Suppressor macrophage (primary cell): ENCODE measurements at regions not wholly inside any gene's neighbourhood (a gene's known extent, or its start where the extent isn't known, plus 50 kb on each side); places are given as distances from the start of the nearest gene placed in this dataset.
A peak's percentile ranks its signal among the peaks of the same experiment; 100 is the strongest.
"Not testable (repeated sequence)": the region's sequence is repeated elsewhere in the genome, so short reads cannot be mapped to it uniquely, and the experiment has no call there.

Experiments
- DNase-seq, 4 experiments: peaks; one replicate each; pipeline ENCODE4 v3.0.0-alpha.2; 2020 to 2022

DNA sequence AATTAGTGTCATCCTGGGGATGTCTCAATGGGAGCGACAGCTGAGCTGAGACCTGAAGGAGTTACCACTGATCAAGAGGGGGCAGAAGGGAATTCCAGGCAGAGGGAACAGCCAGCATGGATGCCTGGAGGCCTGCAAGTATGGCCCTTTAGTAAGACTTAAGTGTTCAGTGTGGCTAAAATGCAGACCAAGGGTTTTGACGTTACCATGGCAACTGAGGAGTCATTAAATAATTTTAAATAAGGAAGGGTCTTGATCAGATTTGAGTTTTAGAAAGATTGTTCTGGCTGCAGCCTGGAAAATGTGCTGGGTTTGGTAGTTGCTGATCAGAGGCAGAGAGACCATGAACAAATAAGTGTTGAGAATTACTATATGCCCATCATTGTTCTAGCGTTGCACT, 285.5 kb downstream of the USP46 start:
- DNase-seq = no peak

DNA sequence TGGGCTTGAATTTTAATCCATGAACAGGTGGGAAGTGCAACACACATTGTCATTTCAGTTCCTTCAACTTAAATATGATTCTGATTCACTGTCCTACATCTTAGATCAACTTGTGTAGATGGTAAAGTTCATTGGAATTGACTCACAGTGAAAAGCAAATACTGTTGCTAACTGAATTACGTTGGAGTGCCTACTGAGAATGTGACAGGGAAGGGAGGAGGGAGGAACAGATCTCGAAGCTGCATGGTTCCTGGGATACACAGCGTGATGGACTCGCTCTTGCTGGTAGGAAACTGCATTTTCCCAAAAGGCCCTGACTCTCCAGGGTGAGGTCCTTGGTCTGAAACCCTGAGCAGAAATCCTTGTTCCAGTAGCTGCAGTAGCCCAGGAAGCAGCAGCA, 284.2 kb downstream of the USP46 start:
- DNase-seq = no peak

GRCh38 chr4:52376132-52376704, 282.9 kb downstream of the USP46 start:
- peak; percentile 12 to 55 (median 44) for DNase-seq

- no peak for DNase-seq
These were observed 281.5 kb downstream of the USP46 start for GRCh38 chr4:52377563-52377962.

DNA sequence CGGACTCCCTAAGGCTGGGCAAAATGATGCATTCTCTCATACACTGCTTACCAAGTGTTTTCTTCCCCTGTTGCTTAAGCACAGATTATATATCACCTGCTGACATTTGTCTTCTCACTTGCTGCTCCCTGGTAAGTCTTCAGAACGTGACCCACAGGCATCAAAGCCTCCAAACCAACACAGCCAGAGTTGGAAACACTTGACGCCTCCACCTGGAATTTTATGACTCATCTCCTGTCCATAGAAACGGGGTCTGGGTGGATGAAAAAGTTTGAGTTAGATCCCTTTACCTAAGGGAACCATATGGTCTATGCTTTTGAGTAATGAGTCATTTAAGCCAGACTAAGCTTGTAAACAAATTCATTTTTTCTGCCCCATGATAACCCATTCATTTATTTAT, 251.6 kb downstream of the USP46 start:
- DNase-seq = no peak

GRCh38 chr4:52408032-52408431, 251.1 kb downstream of the USP46 start:
- DNase-seq = no peak

GRCh38 chr4:52408471-52408870, 250.6 kb downstream of the USP46 start:
- no peak for DNase-seq

GRCh38 chr4:52409766-52410165, 249.3 kb downstream of the USP46 start:
- DNase-seq = not testable (repeated sequence)

DNA sequence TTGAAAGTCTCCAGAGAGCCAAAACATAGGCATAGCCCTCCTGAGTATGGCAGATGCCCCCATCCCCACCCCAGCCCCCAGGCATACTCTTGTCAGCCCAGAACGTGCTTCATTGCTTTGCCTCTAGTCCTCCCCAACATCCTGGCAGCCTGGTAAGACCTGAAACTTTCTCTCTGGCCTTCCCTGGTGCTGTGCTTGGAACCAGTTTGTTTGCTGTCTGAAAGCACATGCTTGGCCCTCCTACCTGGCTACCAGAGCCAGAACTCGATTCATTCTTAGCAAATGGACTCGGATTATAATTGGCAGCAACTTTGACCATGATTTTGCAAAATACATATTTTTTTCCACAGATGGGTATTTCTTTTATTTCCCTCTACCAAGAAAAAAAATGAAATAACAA, 248.1 kb downstream of the USP46 start:
- no peak for DNase-seq

DNA sequence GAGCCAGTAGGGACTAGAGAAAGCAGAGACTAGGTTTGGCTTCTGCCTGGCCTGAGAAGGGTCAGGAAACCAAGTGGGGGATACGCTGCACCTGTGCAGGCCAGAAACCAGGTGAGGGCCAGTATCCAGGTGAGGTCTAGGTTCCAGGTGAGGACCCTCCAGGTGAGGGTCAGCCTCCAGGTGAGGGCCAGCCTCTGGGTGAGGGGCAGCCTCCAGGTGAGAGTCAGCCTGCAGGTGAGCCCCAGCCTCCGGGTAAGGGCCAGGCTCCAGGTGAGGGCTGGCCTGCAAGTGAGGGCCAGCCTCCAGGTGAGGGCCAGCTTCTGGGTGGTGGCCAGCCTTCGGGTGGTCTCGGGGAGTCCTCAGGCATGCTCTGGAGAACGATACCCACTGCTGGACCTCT, 238.8 kb downstream of the USP46 start:
- no peak for DNase-seq

DNA sequence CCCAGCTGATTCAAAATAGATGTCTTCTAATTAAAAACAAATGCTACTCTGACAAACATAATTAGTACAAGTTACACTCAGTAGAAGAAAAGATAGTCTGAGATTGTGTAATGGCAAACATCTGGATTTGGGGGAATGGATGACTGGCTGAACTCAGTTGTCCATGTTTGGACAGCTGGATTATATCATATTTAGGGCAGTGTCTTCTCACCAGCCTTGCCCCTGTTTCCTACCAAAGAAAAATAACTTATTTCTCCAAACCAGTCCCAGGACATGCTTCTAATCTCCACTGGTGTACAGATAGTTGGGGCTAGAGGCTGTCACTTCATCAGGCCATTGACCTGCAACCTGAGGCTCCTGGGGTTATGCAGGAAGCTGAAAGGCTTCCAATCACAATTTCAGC, 237.3 kb downstream of the USP46 start:
- no peak for DNase-seq

DNA sequence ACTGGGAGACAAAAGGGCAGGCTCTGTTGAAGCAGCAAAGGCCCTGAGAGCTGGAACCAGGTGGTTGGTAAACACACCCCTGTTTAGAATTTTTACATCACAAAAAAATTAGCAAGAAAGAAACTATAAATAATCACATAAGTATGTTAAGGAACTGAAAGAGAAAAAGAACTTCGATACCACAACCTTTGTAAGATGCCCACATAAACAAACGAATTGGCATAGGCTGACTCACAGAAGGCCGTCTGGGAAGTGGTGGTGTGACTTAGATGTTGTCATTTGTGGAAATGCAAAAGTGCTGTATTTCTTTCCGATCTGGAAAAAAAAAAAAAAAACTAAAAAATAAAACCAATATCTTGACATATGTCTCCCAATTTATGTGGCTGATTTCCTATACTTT, 235.1 kb downstream of the USP46 start:
- no peak for DNase-seq

DNA sequence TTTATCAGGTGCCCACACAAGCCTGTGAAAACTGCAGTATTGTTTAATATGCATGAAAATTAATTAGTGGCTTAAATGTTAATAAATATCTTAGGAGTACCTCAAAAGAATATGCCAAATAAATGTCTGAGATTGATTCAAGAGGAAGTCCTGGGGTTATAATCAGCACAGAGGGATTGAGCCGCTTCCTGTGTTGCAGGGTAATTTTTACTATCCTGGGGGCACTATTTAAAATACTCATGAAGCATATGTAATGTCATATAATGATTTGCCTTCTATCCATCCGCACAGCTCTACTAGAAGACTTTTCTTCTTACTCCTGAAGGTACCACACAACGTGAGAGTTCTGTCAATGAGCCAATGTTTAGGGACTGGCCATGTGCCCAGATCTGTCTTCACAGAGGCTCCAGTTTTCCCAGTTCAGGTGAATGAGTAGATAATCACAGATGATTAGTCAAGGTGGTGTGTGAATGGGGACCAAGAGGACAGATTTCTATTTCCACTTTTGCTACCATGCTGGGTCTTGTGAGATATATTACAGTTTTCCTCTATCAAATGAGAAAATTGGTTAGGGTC, 233.3 kb downstream of the USP46 start:
- DNase-seq = no peak

DNA sequence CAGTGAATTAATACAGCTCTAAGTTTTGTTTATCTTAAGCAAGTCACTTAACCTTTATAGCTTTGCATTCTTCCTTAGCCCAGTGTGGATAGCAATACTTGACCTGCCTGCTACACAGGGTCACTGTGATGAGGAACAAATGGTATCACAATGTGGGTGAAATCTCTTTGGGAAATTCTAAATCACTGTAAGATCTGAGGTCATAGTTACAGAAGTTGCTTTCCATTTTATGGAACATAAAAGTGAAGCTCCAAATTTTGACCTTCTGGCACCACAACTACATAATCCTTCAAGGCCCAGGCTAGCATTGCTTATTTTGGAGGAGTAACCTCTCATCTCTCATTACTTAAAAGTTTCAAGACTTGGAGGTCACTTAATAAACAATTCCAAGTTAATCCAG, 227.7 kb downstream of the USP46 start:
- no peak for DNase-seq

DNA sequence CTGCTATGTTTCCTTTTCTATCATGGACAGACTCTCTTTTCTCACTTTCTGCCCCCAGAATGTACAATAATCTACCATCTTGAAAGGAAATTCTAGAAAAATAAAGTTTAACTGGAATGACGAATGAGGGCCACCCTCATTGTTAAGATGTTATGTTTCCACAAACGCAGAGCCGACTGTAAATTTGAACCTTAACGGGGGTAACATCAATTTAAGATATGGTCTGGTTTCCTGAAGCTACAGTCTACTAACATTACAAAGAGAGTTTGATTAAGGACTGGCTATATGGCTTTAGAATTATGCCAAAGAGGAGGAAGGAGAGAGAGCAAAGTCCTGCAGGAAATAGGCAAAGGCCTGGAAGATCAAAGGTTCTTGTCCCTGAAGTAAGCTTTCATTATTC, 227.2 kb downstream of the USP46 start:
- DNase-seq = no peak

DNA sequence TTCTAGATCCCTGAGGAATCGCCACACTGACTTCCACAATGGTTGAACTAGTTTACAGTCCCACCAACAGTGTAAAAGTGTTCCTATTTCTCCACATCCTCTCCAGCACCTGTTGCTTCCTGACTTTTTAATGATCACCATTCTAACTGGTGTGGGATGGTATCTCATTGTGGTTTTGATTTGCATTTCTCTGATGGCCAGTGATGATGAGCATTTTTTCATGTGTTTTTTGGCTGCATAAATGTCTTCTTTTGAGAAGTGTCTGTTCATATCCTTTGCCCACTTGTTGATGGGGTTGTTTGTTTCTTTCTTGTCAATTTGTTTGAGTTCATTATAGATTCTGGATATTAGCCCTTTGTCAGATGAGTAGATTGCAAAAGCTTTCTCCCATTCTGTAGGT, 216.6 kb downstream of the USP46 start:
- DNase-seq = not testable (repeated sequence)

DNA sequence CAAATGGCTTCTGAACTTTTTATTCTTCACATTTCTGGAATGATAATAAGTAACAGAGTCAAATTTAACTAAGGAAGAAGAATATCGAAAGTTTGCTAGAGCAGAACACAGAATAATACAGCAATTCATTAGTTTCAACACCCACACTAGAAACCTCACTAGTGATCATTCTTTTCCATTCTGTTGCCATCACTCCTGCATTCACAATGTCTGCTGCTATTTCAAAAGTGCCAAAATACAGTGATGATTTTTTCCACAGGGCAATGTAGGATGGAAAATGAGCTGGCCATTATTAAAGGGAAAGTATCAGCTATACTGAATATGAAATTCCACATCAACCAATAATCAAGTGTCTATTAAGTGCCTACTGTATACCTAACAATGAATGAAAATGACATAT, 186.7 kb downstream of the USP46 start:
- DNase-seq = no peak

DNA sequence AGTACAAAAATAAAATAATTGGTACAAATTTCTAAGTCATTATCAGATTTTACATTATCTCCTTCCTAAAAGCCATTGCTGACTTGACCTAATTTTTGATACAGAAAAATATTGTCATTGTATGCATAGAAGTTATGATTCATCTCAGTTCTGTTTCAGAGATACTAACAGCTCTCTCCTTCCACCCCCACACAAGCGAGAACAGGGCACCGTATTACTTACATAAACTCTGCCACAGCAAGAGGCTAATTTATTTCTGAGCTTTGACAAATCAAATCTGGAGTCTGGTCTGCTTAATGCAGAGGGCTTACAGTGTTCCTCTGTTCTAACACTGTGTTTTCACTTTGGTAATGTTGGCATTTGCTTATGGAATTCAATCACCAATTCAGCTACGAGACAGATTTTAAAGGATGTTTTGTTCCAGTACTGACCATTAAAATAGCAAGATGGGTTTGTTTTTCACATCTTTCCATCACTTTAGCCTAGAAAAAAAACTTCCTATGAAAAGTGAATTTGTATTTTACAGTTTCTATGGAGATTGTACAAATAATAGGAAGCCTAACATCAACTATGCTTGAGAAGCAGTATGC, 181.8 kb downstream of the USP46 start:
- DNase-seq = no peak

DNA sequence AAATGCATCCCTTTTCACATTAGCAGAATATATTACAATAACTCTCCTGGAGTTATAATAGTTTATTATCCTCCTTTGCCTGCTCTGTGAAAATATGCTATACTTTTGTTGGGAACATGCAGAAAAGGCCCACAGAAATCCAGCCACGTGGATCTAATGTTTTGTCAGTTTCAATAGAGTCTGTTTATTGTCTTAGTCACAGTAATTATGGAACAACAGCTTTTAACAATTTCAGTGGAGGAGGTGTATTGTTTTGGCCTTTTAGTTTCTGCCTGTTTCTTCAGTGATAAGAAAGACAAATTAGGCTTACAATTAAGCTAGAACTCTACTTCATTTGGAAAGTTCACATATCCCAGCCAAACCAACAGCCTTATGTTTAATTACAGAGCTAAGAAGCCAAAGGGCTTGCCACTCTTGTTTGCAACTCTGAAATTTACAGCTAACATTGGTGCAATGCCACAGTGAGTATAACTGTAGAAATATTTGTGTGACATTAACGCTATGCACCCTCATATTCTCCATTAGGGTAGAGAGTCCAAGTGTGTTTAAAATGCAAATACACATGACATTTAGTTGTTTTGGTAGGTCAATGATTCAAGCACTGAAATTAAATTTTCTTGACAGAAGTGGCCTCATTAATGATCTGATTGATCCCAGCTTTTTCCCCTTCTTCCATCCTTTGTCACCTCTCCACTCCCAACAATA, 175.8 kb downstream of the USP46 start:
- DNase-seq = no peak

- DNase-seq = no peak
These were observed 151.3 kb downstream of the USP46 start for GRCh38 chr4:52507774-52508173.

DNA sequence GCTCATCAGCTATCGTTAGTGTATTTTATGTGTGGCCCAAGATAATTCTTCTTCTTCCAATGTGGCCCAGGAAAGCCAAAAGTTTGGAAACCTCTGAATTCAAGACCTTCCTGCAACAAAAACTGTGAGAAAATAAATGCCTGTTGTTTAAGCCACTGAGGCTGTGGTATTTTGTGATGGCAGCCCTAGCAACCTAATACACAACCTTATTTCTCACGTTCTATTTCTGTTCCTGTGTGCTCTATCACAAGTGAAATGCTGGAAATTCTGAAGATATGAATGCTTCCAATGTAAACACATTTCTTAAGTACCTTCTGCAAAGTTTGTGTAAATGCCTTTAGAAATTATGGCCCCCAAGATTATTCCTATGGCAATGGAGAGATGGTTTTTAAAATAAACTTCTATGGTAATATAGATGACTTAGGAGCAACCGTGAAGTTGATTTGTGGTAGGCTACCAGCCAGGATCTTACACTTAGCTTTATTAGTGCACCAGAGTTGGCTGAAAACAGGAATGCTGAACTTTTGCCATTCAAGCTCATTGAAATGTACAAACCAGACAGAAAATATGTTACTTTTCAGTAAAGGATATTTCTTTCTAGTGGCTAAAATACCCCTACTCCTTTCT, 148.0 kb downstream of the USP46 start:
- DNase-seq = no peak

- no peak for DNase-seq
These were observed 147.3 kb downstream of the USP46 start for GRCh38 chr4:52511825-52512224.

DNA sequence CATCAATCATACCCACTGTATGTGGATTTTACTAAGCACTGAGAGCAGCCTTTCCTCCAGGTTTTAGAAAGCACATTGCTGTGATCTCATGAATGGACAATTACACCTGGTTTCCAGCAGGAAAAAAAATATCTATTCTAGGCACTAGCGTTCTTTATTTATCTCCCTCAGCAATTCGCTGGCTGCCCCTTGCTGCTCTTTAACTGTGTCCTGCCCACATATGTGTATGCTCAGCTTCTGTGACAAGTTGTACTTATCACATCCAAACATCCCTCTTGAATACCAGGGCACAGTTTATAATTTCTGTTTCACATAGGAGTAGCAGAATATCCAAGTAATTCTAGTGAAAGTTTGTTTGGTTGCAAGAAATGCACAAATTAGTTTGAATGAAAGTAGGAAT, 146.8 kb downstream of the USP46 start:
- no peak for DNase-seq

DNA sequence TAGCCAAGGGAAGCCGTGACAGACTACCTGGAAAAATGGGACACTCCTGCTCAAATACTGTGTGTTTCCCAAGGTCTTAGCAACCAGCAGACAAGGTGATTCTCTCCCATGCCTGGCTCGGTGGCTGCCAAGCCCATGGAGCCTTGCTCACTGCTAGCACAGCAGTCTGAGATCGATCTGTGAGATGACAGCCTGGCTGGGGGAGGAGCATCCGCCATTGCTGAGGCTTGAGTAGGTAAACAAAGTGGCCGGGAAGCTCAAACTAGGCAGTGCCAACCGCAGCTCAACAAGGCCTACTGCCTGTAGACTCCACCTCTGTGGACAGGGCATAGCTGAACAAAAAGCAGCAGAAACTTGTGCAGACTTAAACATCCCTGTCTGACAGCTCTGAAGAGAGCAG, 137.0 kb downstream of the USP46 start:
- DNase-seq = not testable (repeated sequence)
